Smooth muscle cell (in vitro differentiated cells): ENCODE measurements at regions not wholly inside any gene's neighbourhood (a gene's known extent, or its start where the extent isn't known, plus 50 kb on each side); places are given as distances from the start of the nearest gene placed in this dataset.
"Not testable (repeated sequence)": the region's sequence is repeated elsewhere in the genome, so short reads cannot be mapped to it uniquely, and the experiment has no call there.

ENCODE experiments used
- DNase-seq: peaks from one replicate; lab custom pipeline; 2025; ENCODE audit not compliant: unreplicated experiment; lab: John Stamatoyannopoulos, UW
- H2AFZ ChIP-seq: fragments of 200-600 bp; sonication (generic); 2 replicates; pipeline ENCODE4 v1.6.0; 2016; ENCODE audit warnings: antibody characterized with exemption, low read depth, mild to moderate bottlenecking
- H3F3A ChIP-seq: fragments of 200-600 bp; sonication (generic); 2 replicates; pipeline ENCODE4 v1.6.0; 2017; ENCODE audit warnings: antibody characterized with exemption, low read depth
- H3K27ac ChIP-seq: fragments of 200-600 bp; sonication (generic); 2 replicates; pipeline ENCODE4 v1.5.1; 2016; ENCODE audit warnings: low read depth, mild to moderate bottlenecking
- H3K27me3 ChIP-seq: fragments of 200-600 bp; sonication (generic); 2 replicates; pipeline ENCODE4 v1.6.1; 2016; ENCODE audit warnings: low read depth, mild to moderate bottlenecking
- H3K36me3 ChIP-seq: fragments of 200-600 bp; sonication (generic); 2 replicates; pipeline ENCODE4 v1.5.1; 2016; ENCODE audit warnings: low read depth
- H3K4me1 ChIP-seq: fragments of 200-600 bp; sonication (generic); 2 replicates; pipeline ENCODE4 v1.5.1; 2016; ENCODE audit warnings: low read depth
- H3K4me2 ChIP-seq: fragments of 200-600 bp; sonication (generic); 2 replicates; pipeline ENCODE4 v1.6.0; 2016; ENCODE audit warnings: mild to moderate bottlenecking
- H3K4me3 ChIP-seq: fragments of 200-600 bp; sonication (generic); 2 replicates; pipeline ENCODE4 v1.5.1; 2016; ENCODE audit warnings: mild to moderate bottlenecking
- H3K79me2 ChIP-seq: fragments of 200-600 bp; sonication (generic); 2 replicates; pipeline ENCODE4 v1.6.0; 2016; ENCODE audit warnings: low read depth, mild to moderate bottlenecking
- H3K9ac ChIP-seq: fragments of 200-600 bp; sonication (generic); 2 replicates; pipeline ENCODE4 v1.6.0; 2016; ENCODE audit warnings: low read depth
- H3K9me3 ChIP-seq: fragments of 200-600 bp; sonication (generic); replicated peaks from 2 replicates; pipeline ENCODE4 v1.5.1; 2016; ENCODE audit warnings: low read depth
- H4K20me1 ChIP-seq: fragments of 200-600 bp; sonication (generic); 2 replicates; pipeline ENCODE4 v1.6.0; 2016; ENCODE audit warnings: low read depth
- WGBS: methylation state at CpG from one replicate; pipeline ENCODE4 v1.1.7; 2016; ENCODE audit warnings: low lambda C conversion rate; 5-methylcytosine and 5-hydroxymethylcytosine counted together

- H3K27ac ChIP-seq, H3K4me2 ChIP-seq, H3K27me3 ChIP-seq, H3K4me1 ChIP-seq, H3K9ac ChIP-seq, H3K36me3 ChIP-seq, H4K20me1 ChIP-seq, H3K4me3 ChIP-seq, H3F3A ChIP-seq, DNase-seq, H3K9me3 ChIP-seq, H2AFZ ChIP-seq, H3K79me2 ChIP-seq: not testable (repeated sequence)
- WGBS, result no CpG with 5 or more reads among the region's 41 CpGs
These were observed 123.6 kb upstream of the RHOU start for GRCh38 chr1:228611707-228612106.

DNA sequence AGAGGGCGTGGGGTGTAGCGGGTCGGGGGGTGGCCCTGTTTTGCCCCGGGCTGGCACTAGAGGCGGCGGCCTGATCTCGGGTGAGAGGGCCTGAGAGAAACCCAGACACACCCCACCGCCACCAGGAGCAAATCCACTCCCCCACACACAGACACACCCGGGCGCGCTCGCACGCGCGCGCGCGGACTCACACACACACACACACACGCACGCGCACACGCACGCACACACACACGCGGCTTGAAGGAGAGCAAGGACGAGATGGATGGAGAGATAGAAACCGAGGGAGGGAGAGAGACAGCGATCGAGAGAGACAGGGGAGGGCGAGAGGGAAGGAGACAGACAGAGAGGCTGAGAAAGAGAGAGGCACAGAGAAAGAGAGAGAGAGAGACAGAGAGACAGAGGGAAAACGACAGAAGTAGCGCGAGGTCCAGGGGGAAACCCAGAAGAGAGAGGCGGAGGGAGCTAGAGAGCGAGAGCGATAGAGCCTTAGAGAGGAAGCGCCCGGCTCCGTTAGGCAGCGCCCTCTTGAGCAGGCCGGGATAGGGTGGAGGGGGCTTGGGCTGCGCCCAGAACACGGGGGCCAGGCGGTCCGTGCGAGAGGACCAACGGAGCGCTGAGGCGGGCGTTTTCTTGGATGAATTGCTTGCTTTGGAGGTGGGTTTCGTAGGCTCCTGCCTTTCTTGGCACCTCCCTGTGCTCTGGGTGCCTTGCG lies 113.1 kb upstream of the RHOU start:
- WGBS, result no CpG with 5 or more reads among the region's 52 CpGs
- not testable (repeated sequence) for H3K36me3 ChIP-seq

DNA sequence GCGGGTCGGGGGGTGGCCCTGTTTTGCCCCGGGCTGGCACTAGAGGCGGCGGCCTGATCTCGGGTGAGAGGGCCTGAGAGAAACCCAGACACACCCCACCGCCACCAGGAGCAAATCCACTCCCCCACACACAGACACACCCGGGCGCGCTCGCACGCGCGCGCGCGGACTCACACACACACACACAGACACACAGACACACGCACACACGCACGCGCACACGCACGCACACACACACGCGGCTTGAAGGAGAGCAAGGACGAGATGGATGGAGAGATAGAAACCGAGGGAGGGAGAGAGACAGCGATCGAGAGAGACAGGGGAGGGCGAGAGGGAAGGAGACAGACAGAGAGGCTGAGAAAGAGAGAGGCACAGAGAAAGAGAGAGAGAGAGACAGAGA lies 108.8 kb upstream of the RHOU start:
- H3K9ac ChIP-seq, H3K27ac ChIP-seq, H3K4me3 ChIP-seq, H2AFZ ChIP-seq, H3K4me2 ChIP-seq, H3F3A ChIP-seq, DNase-seq, H3K9me3 ChIP-seq, H4K20me1 ChIP-seq, H3K27me3 ChIP-seq, H3K79me2 ChIP-seq, H3K4me1 ChIP-seq, H3K36me3 ChIP-seq: not testable (repeated sequence)
- WGBS, result no CpG with 5 or more reads among the region's 30 CpGs

More for the DNA sequence above, 113.1 kb upstream of the RHOU start:
- not testable (repeated sequence) for H3K4me2 ChIP-seq, H3F3A ChIP-seq, H3K27ac ChIP-seq, DNase-seq, H3K4me1 ChIP-seq, H4K20me1 ChIP-seq, H3K4me3 ChIP-seq, H3K9me3 ChIP-seq, H3K79me2 ChIP-seq, H2AFZ ChIP-seq, H3K27me3 ChIP-seq, H3K9ac ChIP-seq

DNA sequence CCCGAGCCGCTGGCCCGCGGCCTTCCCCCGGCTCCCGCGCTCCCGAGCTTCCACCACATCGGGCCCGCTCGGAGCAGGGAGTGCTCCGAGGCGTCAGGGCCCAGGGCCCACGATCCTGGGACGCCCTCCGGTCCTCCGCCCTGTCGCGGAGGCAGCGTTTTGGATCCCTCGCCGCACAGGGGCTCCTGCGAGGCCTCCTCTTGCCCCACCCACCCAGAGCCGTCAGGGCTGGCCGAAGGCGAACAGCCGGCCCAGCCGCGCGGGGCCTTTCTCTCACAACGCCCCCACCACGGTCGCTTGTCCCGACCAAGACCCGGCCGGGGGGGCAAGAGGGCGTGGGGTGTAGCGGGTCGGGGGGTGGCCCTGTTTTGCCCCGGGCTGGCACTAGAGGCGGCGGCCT lies 102.4 kb upstream of the RHOU start:
- not testable (repeated sequence) for H3K9ac ChIP-seq, H3K36me3 ChIP-seq, H3K4me2 ChIP-seq, H3K4me1 ChIP-seq, DNase-seq, H2AFZ ChIP-seq, H3K79me2 ChIP-seq, H3K27ac ChIP-seq, H3K27me3 ChIP-seq, H3K4me3 ChIP-seq, H4K20me1 ChIP-seq, H3F3A ChIP-seq, H3K9me3 ChIP-seq
- no CpG with 5 or more reads among the region's 42 CpGs for WGBS

- not testable (repeated sequence) for H3K4me2 ChIP-seq, H3K4me3 ChIP-seq
- 82% methylated on average over 17 of the region's 40 CpGs for WGBS
These were observed 100.0 kb upstream of the RHOU start for GRCh38 chr1:228635304-228635703.

GRCh38 chr1:228637529-228637928 lies 97.8 kb upstream of the RHOU start:
- H3K36me3 ChIP-seq, H3F3A ChIP-seq, H3K4me1 ChIP-seq, DNase-seq, H3K9ac ChIP-seq, H3K4me3 ChIP-seq, H2AFZ ChIP-seq, H3K27me3 ChIP-seq, H3K79me2 ChIP-seq, H4K20me1 ChIP-seq, H3K4me2 ChIP-seq, H3K27ac ChIP-seq, H3K9me3 ChIP-seq: not testable (repeated sequence)
- no CpG with 5 or more reads among the region's 39 CpGs for WGBS

More at GRCh38 chr1:228635304-228635703, 100.0 kb upstream of the RHOU start:
- H4K20me1 ChIP-seq, H3K9me3 ChIP-seq, H3K79me2 ChIP-seq, H3K9ac ChIP-seq, H3K27ac ChIP-seq, DNase-seq, H3K27me3 ChIP-seq, H3F3A ChIP-seq, H2AFZ ChIP-seq, H3K36me3 ChIP-seq, H3K4me1 ChIP-seq: not testable (repeated sequence)
